ENCODE measurements at regions not wholly inside any gene's neighbourhood (a gene's known extent, or its start where the extent isn't known, plus 50 kb on each side); places are given as distances from the start of the nearest gene placed in this dataset.
"Not testable (repeated sequence)": the region's sequence is repeated elsewhere in the genome, so short reads cannot be mapped to it uniquely, and the experiment has no call there.

- DNase-seq (ENCODE audit: low read depth in 4 of 4, low spot score in 1 of 4), result not testable (repeated sequence)
Measured at GRCh38 chr22:34422948-34423347, 502.7 kb upstream of the LARGE1 start.

- DNase-seq (ENCODE audit: low read depth in 4 of 4, low spot score in 1 of 4), result no peak
Measured at GRCh38 chr22:34427436-34427835, 507.2 kb upstream of the LARGE1 start.

GRCh38 chr22:34427841-34428240 is 507.6 kb upstream of the LARGE1 start:
- no peak for DNase-seq (ENCODE audit: low read depth in 4 of 4, low spot score in 1 of 4)

- DNase-seq (ENCODE audit: low read depth in 4 of 4, low spot score in 1 of 4), result no peak
Measured at GRCh38 chr22:34429314-34429713, 509.0 kb upstream of the LARGE1 start.

- no peak for DNase-seq (ENCODE audit: low read depth in 4 of 4, low spot score in 1 of 4)
Measured at GRCh38 chr22:34430386-34430785, 510.1 kb upstream of the LARGE1 start.

- no peak for DNase-seq (ENCODE audit: low read depth in 4 of 4, low spot score in 1 of 4)
Measured at GRCh38 chr22:34434371-34434770, 514.1 kb upstream of the LARGE1 start.

- DNase-seq (ENCODE audit: low read depth in 4 of 4, low spot score in 1 of 4), result no peak
Measured at GRCh38 chr22:34437140-34437539, 516.9 kb upstream of the LARGE1 start.

GRCh38 chr22:34454598-34454997 is 534.3 kb upstream of the LARGE1 start:
- no peak for DNase-seq (ENCODE audit: low read depth in 4 of 4, low spot score in 1 of 4)

GRCh38 chr22:34462795-34463194 is 542.5 kb upstream of the LARGE1 start:
- no peak for DNase-seq (ENCODE audit: low read depth in 4 of 4, low spot score in 1 of 4)

GRCh38 chr22:34475886-34476285 is 555.6 kb upstream of the LARGE1 start:
- DNase-seq (ENCODE audit: low read depth in 4 of 4, low spot score in 1 of 4), result no peak

GRCh38 chr22:34476762-34477161 is 556.5 kb upstream of the LARGE1 start:
- DNase-seq (ENCODE audit: low read depth in 4 of 4, low spot score in 1 of 4), result no peak

GRCh38 chr22:34481090-34481489 is 560.8 kb upstream of the LARGE1 start:
- DNase-seq (ENCODE audit: low read depth in 4 of 4, low spot score in 1 of 4), result no peak

GRCh38 chr22:34486381-34486780 is 566.1 kb upstream of the LARGE1 start:
- no peak for DNase-seq (ENCODE audit: low read depth in 4 of 4, low spot score in 1 of 4)

- no peak for DNase-seq (ENCODE audit: low read depth in 4 of 4, low spot score in 1 of 4)
Measured at GRCh38 chr22:34489861-34490260, 569.6 kb upstream of the LARGE1 start.

- no peak for DNase-seq (ENCODE audit: low read depth in 4 of 4, low spot score in 1 of 4)
Measured at GRCh38 chr22:34490886-34491285, 570.6 kb upstream of the LARGE1 start.

GRCh38 chr22:34493486-34493885 is 572.5 kb upstream of the ISX start:
- DNase-seq (ENCODE audit: low read depth in 4 of 4, low spot score in 1 of 4), result no peak

- no peak for DNase-seq (ENCODE audit: low read depth in 4 of 4, low spot score in 1 of 4)
Measured at GRCh38 chr22:34501366-34501965, 564.5 kb upstream of the ISX start.

GRCh38 chr22:34502821-34503220 is 563.1 kb upstream of the ISX start:
- no peak for DNase-seq (ENCODE audit: low read depth in 4 of 4, low spot score in 1 of 4)

GRCh38 chr22:34508797-34509196 is 557.2 kb upstream of the ISX start:
- no peak for DNase-seq (ENCODE audit: low read depth in 4 of 4, low spot score in 1 of 4)

- DNase-seq (ENCODE audit: low read depth in 4 of 4, low spot score in 1 of 4), result no peak
Measured at GRCh38 chr22:34526681-34527080, 539.3 kb upstream of the ISX start.

GRCh38 chr22:34534101-34534500 is 531.9 kb upstream of the ISX start:
- no peak for DNase-seq (ENCODE audit: low read depth in 4 of 4, low spot score in 1 of 4)

GRCh38 chr22:34567367-34567766 is 498.6 kb upstream of the ISX start:
- no peak for DNase-seq (ENCODE audit: low read depth in 4 of 4, low spot score in 1 of 4)

GRCh38 chr22:34570408-34570807 is 495.6 kb upstream of the ISX start:
- DNase-seq (ENCODE audit: low read depth in 4 of 4, low spot score in 1 of 4), result no peak

GRCh38 chr22:34579519-34579918 is 486.4 kb upstream of the ISX start:
- no peak for DNase-seq (ENCODE audit: low read depth in 4 of 4, low spot score in 1 of 4)

All from stimulated activated CD4-positive, alpha-beta T cell treated with anti-CD3 and anti-CD28 coated beads, Interleukin-1b, Interleukin-23, amount 100 ng/mL, for 24 hours (primary cell).